GM12892 (cell line): ENCODE measurements at regions not wholly inside any gene's neighbourhood (a gene's known extent, or its start where the extent isn't known, plus 50 kb on each side); places are given as distances from the start of the nearest gene placed in this dataset.

Experiments used
- POLR2A ChIP-seq: IDR thresholded peaks from 2 replicates; pipeline ENCODE4 v1.6.1; 2011; ENCODE audit warnings: low read depth, low read length, control low read depth
- POLR2AphosphoS5 ChIP-seq: IDR thresholded peaks from 2 replicates; pipeline ENCODE4 v1.6.1; 2011; ENCODE audit warnings: low read depth, low read length, control low read depth

DNA sequence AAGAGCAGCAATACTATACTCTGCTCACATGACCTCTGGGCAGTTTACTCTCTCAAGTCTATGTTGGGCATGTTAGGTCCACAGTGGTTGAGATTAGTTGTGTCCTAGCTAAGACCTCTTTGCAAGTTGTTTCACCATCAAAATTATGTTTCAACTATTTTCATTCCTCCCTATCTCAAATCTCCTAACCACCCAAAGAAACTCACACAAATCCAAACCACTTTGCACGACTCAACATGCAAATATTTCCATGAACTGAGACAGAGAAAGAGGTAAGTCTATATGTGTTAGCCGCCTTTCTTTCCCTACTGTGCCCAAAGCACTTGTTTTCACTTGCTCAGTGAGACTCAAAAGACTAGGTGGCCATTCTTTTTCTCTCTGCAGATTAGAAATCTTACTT is 546.8 kb downstream of the TNS1 start:
- TF ChIP-seq POLR2A (no peak), POLR2AphosphoS5 (no peak)
